Osteoblast (primary cell): ENCODE measurements at regions not wholly inside any gene's neighbourhood (a gene's known extent, or its start where the extent isn't known, plus 50 kb on each side); places are given as distances from the start of the nearest gene placed in this dataset.

Experiments
- DNase-seq: peaks from one replicate; pipeline ENCODE4 v3.0.0; 2011; ENCODE audit warnings: low spot score, mixed read lengths; ENCODE audit not compliant: insufficient read length; ENCODE audit errors: missing footprints
- H2AFZ ChIP-seq: 2 replicates; pipeline ENCODE4 v1.6.0; 2011; ENCODE audit warnings: mild to moderate bottlenecking, low read length
- H3K27ac ChIP-seq: 2 replicates; pipeline ENCODE4 v1.5.1; 2011; ENCODE audit warnings: mild to moderate bottlenecking, low read depth, low read length, moderate library complexity
- H3K27me3 ChIP-seq: 2 replicates; pipeline ENCODE4 v1.6.0; 2012; ENCODE audit warnings: mild to moderate bottlenecking, control low read depth, inconsistent platforms, low read length, moderate library complexity; ENCODE audit not compliant: insufficient read depth
- H3K36me3 ChIP-seq: 2 replicates; pipeline ENCODE4 v1.5.1; 2011; ENCODE audit warnings: mild to moderate bottlenecking, low read length, control low read depth, moderate library complexity; ENCODE audit not compliant: insufficient read depth
- H3K4me1 ChIP-seq: 2 replicates; pipeline ENCODE4 v1.5.1; 2011; ENCODE audit warnings: mild to moderate bottlenecking, low read length, control low read depth, moderate library complexity; ENCODE audit not compliant: insufficient read depth
- H3K4me2 ChIP-seq: 2 replicates; pipeline ENCODE4 v1.6.0; 2011; ENCODE audit warnings: mild to moderate bottlenecking, low read length; ENCODE audit not compliant: insufficient read depth
- H3K4me3 ChIP-seq: fragments of 200-600 bp; sonication (generic); 3 replicates; pipeline ENCODE4 v1.5.1; 2012; ENCODE audit warnings: mild to moderate bottlenecking, low read length, inconsistent platforms; ENCODE audit not compliant: insufficient read depth
- H3K79me2 ChIP-seq: 2 replicates; pipeline ENCODE4 v1.6.0; 2012; ENCODE audit warnings: mild to moderate bottlenecking, low read length, control low read depth, inconsistent platforms; ENCODE audit not compliant: insufficient read depth
- H3K9me3 ChIP-seq: 2 replicates; pipeline ENCODE4 v1.5.1; 2011; ENCODE audit warnings: low read depth, low read length, control low read depth
- H4K20me1 ChIP-seq: 2 replicates; pipeline ENCODE4 v1.6.0; 2012; ENCODE audit warnings: mild to moderate bottlenecking, low read length, control low read depth; ENCODE audit not compliant: insufficient read depth
- TF ChIP-seq, protein P1 (sequence below): IDR thresholded peaks from 2 replicates; pipeline ENCODE4 v1.5.1; 2011; ENCODE audit warnings: mild to moderate bottlenecking, low read depth, low read length, moderate library complexity; ENCODE audit errors: extremely low read depth

DNA sequence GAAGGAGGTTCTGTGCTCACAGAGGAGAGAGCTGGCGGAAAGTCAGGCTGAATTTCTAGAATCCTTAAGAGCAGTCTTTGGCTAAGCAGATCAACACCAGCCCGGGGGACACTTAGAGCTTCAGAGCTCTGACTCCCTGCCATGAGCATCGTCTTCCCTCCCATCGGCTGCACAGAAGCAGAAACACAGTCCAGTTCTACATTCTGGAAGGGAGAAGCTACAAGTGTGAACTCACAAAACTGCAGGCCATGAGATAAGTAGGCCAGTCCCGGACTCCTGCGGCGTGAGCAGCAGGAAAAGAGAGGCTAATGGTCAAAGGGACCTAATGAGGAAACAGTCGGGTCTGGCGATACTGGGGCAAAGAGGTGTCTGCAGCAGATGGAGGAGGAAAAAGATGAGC lies 211.5 kb downstream of the DHX15 start:
- no peak overlapping the region for H2AFZ ChIP-seq
- TF ChIP-seq, protein P1, sequence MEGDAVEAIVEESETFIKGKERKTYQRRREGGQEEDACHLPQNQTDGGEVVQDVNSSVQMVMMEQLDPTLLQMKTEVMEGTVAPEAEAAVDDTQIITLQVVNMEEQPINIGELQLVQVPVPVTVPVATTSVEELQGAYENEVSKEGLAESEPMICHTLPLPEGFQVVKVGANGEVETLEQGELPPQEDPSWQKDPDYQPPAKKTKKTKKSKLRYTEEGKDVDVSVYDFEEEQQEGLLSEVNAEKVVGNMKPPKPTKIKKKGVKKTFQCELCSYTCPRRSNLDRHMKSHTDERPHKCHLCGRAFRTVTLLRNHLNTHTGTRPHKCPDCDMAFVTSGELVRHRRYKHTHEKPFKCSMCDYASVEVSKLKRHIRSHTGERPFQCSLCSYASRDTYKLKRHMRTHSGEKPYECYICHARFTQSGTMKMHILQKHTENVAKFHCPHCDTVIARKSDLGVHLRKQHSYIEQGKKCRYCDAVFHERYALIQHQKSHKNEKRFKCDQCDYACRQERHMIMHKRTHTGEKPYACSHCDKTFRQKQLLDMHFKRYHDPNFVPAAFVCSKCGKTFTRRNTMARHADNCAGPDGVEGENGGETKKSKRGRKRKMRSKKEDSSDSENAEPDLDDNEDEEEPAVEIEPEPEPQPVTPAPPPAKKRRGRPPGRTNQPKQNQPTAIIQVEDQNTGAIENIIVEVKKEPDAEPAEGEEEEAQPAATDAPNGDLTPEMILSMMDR: no peak

DNA sequence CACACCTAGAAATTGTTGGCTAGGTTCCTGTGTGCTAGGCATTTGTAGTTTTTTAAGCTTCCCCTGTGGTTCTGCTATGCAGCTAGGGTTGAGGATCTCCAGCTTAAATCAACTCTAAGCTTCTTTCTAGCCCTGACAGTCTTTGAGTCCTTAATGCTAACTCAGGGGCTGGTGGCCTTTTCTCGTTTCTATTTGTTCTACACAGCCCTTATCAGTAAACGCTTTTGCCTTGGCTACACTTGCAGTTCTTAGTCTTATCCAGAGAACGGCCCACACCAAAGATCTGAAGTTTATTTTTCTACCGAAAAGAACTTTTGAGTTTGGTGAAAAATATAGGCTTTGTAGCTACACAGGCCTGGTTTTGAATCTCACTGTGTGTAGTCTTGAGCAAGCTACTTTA lies 212.0 kb downstream of the DHX15 start:
- Histone ChIP-seq H4K20me1 (no peaks in the 10 kb centered on the region), H3K4me3 (no peak overlapping the region), H3K27ac (no peak overlapping the region), H3K4me1 (no peaks in the 10 kb centered on the region), H3K79me2 (no peaks in the 10 kb centered on the region), H3K27me3 (no peaks in the 10 kb centered on the region), H3K9me3 (no peaks in the 10 kb centered on the region), H3K4me2 (no peak overlapping the region), H2AFZ (no peak overlapping the region), H3K36me3 (no peaks in the 10 kb centered on the region)
- no peak for DNase-seq
- TF ChIP-seq, protein P1: no peak

More for the DNA sequence above, 211.5 kb downstream of the DHX15 start:
- no peaks in the 10 kb centered on the region for H4K20me1 ChIP-seq
- H3K36me3 ChIP-seq: no peaks in the 10 kb centered on the region
- no peak overlapping the region for H3K4me3 ChIP-seq
- no peak overlapping the region for H3K4me2 ChIP-seq
- no peak overlapping the region for H3K27ac ChIP-seq
- no peaks in the 10 kb centered on the region for H3K79me2 ChIP-seq
- H3K9me3 ChIP-seq: no peaks in the 10 kb centered on the region
- no peaks in the 10 kb centered on the region for H3K4me1 ChIP-seq
- no peaks in the 10 kb centered on the region for H3K27me3 ChIP-seq
- DNase-seq: no peak

DNA sequence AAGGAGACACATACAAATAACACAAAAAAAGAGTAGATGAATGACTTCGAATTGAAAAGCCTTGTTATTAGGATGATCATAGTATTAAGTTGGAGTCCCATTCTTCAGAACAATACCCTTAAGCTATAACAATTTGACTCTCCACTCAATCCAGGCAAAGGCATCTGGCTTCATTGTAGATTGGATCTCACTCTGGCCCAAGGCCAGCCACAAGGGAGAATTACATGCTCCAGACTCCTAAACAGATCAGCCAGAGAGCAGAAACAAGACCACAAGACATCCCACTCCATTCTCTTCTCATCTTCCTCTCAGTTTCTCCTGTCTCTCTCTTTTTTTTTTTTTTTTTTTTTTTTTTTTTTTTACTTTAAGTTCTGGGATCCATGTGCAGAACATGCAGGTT lies 213.9 kb downstream of the DHX15 start:
- no peaks in the 10 kb centered on the region for H3K36me3 ChIP-seq
- H2AFZ ChIP-seq: no peak overlapping the region
- no peaks in the 10 kb centered on the region for H3K4me1 ChIP-seq
- no peaks in the 10 kb centered on the region for H3K9me3 ChIP-seq
- DNase-seq: no peak
- H3K4me2 ChIP-seq: no peak overlapping the region
- H3K79me2 ChIP-seq: no peaks in the 10 kb centered on the region
- no peak overlapping the region for H3K27ac ChIP-seq
- no peaks in the 10 kb centered on the region for H4K20me1 ChIP-seq
- H3K27me3 ChIP-seq: no peaks in the 10 kb centered on the region
- TF ChIP-seq, protein P1: no peak
- no peak overlapping the region for H3K4me3 ChIP-seq

DNA sequence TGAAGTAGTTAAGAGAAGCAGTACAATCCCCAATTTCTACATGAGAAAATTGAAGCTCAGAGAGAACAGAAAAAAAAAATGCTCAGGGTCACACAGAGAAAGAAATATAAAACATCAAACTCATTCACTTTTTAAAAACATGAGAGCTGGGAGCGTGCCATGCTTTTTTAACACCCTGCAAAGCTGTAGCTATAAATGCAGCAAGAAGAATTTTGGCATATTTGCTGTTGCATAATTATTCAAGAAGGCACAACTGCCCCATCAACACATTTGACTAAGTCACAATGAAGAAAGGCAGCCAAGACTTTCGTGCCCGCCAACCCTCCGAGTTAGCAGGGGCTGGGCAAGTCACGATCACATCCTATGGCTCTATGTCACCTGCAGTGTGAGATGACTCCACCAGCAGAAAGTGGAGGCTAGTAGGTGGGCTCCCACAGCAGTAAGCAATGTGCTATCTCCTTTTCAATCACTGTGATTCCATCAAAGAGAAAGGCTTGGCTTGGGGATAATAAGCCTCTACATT lies 214.8 kb downstream of the DHX15 start:
- no peak overlapping the region for H3K4me3 ChIP-seq
- H2AFZ ChIP-seq: no peak overlapping the region
- no peaks in the 10 kb centered on the region for H3K79me2 ChIP-seq
- H3K27ac ChIP-seq: no peak overlapping the region
- no peaks in the 10 kb centered on the region for H4K20me1 ChIP-seq
- H3K9me3 ChIP-seq: no peaks in the 10 kb centered on the region
- no peak for DNase-seq
- H3K36me3 ChIP-seq: no peaks in the 10 kb centered on the region
- H3K27me3 ChIP-seq: no peaks in the 10 kb centered on the region
- TF ChIP-seq, protein P1: no peak
- H3K4me1 ChIP-seq: no peaks in the 10 kb centered on the region
- no peak overlapping the region for H3K4me2 ChIP-seq
